ENCODE measurements at regions not wholly inside any gene's neighbourhood (a gene's known extent, or its start where the extent isn't known, plus 50 kb on each side); places are given as distances from the start of the nearest gene placed in this dataset.

DNA sequence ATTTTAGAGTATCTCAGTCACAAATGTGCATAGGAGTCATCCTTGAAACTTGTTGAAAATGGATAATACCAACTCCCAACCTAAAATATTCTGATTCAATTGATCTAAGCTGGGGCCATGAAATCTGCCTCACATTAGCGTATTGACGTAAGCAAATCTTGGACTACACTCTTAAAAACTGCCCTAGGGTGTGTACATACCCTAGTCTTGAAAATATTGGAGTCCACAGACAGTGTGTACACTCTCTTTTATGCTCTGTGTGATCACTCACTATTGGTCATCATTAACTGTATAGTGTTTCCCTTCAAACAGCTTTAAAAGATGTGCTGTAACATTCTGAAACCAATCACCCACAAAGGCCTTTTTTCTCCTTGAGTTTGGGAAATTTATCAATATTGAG is 102.9 kb upstream of the FERD3L start:
- Histone ChIP-seq H3K18ac (ENCODE audit: extremely low read depth, low read length) (no peak overlapping the region), H3K4me2 (ENCODE audit: insufficient read depth in 1 of 2, low read depth in 2 of 2, low read length in 2 of 2) (no peak overlapping the region), H3K14ac (ENCODE audit: insufficient read length) (no peak overlapping the region), H3K27me3 (replicated peaks in 1 of 4; ENCODE audit: control insufficient read depth in 3 of 4, extremely low read depth in 1 of 4, insufficient read depth in 3 of 4, low read length in 3 of 4) (no peaks in the 10 kb centered on the region), H3K9me3 (ENCODE audit: insufficient read depth in 2 of 2, low read depth in 1 of 2, low read length in 1 of 2) (no peaks in the 10 kb centered on the region; a peak in 1 of 4 replicates), H3K4me3 (ENCODE audit: extremely low read depth in 1 of 4, insufficient read depth in 2 of 4, low read depth in 3 of 4, low read length in 4 of 4) (no peak overlapping the region), H4K8ac (ENCODE audit: extremely low read depth, insufficient read depth, low read length) (no peak overlapping the region), H2BK12ac (ENCODE audit: low read depth, low read length) (no peak overlapping the region), H2BK15ac (ENCODE audit: low read length) (no peak overlapping the region), H3K4me1 (replicated peaks in 1 of 4; ENCODE audit: control insufficient read depth in 3 of 4, insufficient read depth in 4 of 4, low read length in 3 of 4) (no peaks in the 10 kb centered on the region), H2AFZ (ENCODE audit: low read length) (no peak overlapping the region), H3K56ac (replicated peaks; ENCODE audit: insufficient read length, low read depth, low read length) (no peak overlapping the region), H3K4ac (replicated peaks; ENCODE audit: insufficient read length, low read depth, low read length) (no peak overlapping the region), H2AK5ac (ENCODE audit: low read depth, low read length) (no peak overlapping the region), H3K23me2 (ENCODE audit: low read depth, low read length) (no peaks in the 10 kb centered on the region), H4K91ac (replicated peaks; ENCODE audit: insufficient read length, low read length) (no peak overlapping the region), H3K36me3 (ENCODE audit: control insufficient read depth in 2 of 4, insufficient read depth in 4 of 4, low read length in 3 of 4) (no peaks in the 10 kb centered on the region), H3K23ac (ENCODE audit: insufficient read length) (no peak overlapping the region), H3K79me1 (ENCODE audit: low read depth, low read length) (no peaks in the 10 kb centered on the region), H3K79me2 (ENCODE audit: control insufficient read depth in 1 of 2, insufficient read depth in 2 of 2, low read length in 2 of 2) (no peaks in the 10 kb centered on the region), H4K5ac (ENCODE audit: insufficient read length, low read depth, low read length) (no peak overlapping the region), H2BK5ac (ENCODE audit: low read depth, low read length) (no peak overlapping the region), H2BK120ac (replicated peaks; ENCODE audit: low read depth, low read length) (no peak overlapping the region), H3K27ac (ENCODE audit: low read depth, low read length) (no peak overlapping the region), H3K9ac (replicated peaks in 1 of 4; ENCODE audit: extremely low read depth in 1 of 4, low read depth in 3 of 4, low read length in 3 of 4) (no peak overlapping the region), H4K20me1 (replicated peaks in 1 of 2; ENCODE audit: control insufficient read depth in 1 of 2, insufficient read depth in 2 of 2, low read length in 2 of 2) (no peaks in the 10 kb centered on the region), H2BK20ac (ENCODE audit: low read length) (no peak overlapping the region)
- ChIA-PET POLR2A (ENCODE audit: partially characterized antibody) (no interaction called here), CTCF (ENCODE audit: partially characterized antibody) (interaction anchor here (0.6 to 1.0 kb wide), 4 partner anchors 9 to 1184 kb away, joined by 3 read pairs; no protein-coding TSS in a partner anchor)
- 93% methylated on average over 2 of the region's 2 CpGs; no CpG with 5 or more reads in 1 of the 2 experiments for WGBS, 2 experiments (ENCODE audit: extremely low coverage in 1 of 2, insufficient coverage in 1 of 2, insufficient read length in 1 of 2, insufficient replicate concordance in 2 of 2, low coverage in 1 of 2, low lambda C conversion rate in 2 of 2, missing lambda C conversion rate in 1 of 2)
- DNase-seq (ENCODE audit: low read depth in 1 of 2, low spot score in 2 of 2): no peak
- no peak for FAIRE-seq
- TF ChIP-seq ASH2L (IDR thresholded peaks at IDR 0.05; ENCODE audit: low read length) (no peak), SIN3A (conservative IDR thresholded peaks at IDR 0.05 in 1 of 2, IDR thresholded peaks at IDR 0.05 in 1 of 2; ENCODE audit: low read depth in 1 of 2, low read length in 2 of 2) (no peak), MAFK (IDR thresholded peaks at IDR 0.05; ENCODE audit: low read depth, low read length) (no peak), TCF12 (IDR thresholded peaks at IDR 0.05; ENCODE audit: low read depth, low read length) (no peak)

Measured in H1 (cell line).